Progenitor cell of endocrine pancreas (in vitro differentiated cells): ENCODE measurements at regions not wholly inside any gene's neighbourhood (a gene's known extent, or its start where the extent isn't known, plus 50 kb on each side); places are given as distances from the start of the nearest gene placed in this dataset.

Source experiments
- DNase-seq: peaks from one replicate; pipeline ENCODE4 v3.0.0; 2021; ENCODE audit warnings: low spot score; ENCODE audit not compliant: unreplicated experiment
- H3K27ac Mint-ChIP-seq: 2 replicates; pipeline ENCODE4 v1.8.0; 2021; ENCODE audit warnings: mild to moderate bottlenecking, moderate library complexity, mixed read lengths
- H3K27me3 Mint-ChIP-seq: 2 replicates; pipeline ENCODE4 v1.8.0; 2021; ENCODE audit warnings: mixed read lengths
- H3K36me3 Mint-ChIP-seq: 2 replicates; pipeline ENCODE4 v1.8.0; 2022; ENCODE audit warnings: mixed read lengths; ENCODE audit not compliant: insufficient read depth
- H3K4me1 Mint-ChIP-seq: 2 replicates; pipeline ENCODE4 v1.8.0; 2021; ENCODE audit warnings: low read depth, mixed read lengths
- H3K4me3 Mint-ChIP-seq: 2 replicates; pipeline ENCODE4 v1.8.0; 2021; ENCODE audit warnings: low read depth, mild to moderate bottlenecking, moderate library complexity, mixed read lengths
- H3K9me3 Mint-ChIP-seq: 2 replicates; pipeline ENCODE4 v1.8.0; 2021; ENCODE audit warnings: low read depth, mixed read lengths
- TF ChIP-seq, protein P1 (sequence below): fragments of 200-600 bp; sonication (generic); IDR thresholded peaks from one replicate; pipeline ENCODE4 v1.5.0; 2021; ENCODE audit warnings: antibody characterized with exemption, mild to moderate bottlenecking; ENCODE audit not compliant: unreplicated experiment

- H3K9me3 Mint-ChIP-seq: no peaks in the 10 kb centered on the region
- H3K27me3 Mint-ChIP-seq: no peaks in the 10 kb centered on the region
- H3K27ac Mint-ChIP-seq: no peak overlapping the region
- no peaks in the 10 kb centered on the region for H3K36me3 Mint-ChIP-seq
- H3K4me3 Mint-ChIP-seq: no peak overlapping the region
- H3K4me1 Mint-ChIP-seq: no peaks in the 10 kb centered on the region
- TF ChIP-seq, protein P1, sequence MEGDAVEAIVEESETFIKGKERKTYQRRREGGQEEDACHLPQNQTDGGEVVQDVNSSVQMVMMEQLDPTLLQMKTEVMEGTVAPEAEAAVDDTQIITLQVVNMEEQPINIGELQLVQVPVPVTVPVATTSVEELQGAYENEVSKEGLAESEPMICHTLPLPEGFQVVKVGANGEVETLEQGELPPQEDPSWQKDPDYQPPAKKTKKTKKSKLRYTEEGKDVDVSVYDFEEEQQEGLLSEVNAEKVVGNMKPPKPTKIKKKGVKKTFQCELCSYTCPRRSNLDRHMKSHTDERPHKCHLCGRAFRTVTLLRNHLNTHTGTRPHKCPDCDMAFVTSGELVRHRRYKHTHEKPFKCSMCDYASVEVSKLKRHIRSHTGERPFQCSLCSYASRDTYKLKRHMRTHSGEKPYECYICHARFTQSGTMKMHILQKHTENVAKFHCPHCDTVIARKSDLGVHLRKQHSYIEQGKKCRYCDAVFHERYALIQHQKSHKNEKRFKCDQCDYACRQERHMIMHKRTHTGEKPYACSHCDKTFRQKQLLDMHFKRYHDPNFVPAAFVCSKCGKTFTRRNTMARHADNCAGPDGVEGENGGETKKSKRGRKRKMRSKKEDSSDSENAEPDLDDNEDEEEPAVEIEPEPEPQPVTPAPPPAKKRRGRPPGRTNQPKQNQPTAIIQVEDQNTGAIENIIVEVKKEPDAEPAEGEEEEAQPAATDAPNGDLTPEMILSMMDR: no peak
- DNase-seq: no peak
These were observed 614.0 kb downstream of the STIM2 start for GRCh38 chr4:27474691-27475090.

GRCh38 chr4:27484216-27484615 lies 623.6 kb downstream of the STIM2 start:
- no peak for DNase-seq
- Mint-ChIP-seq H3K9me3 (no peaks in the 10 kb centered on the region), H3K27me3 (no peaks in the 10 kb centered on the region), H3K36me3 (no peaks in the 10 kb centered on the region), H3K4me3 (no peak overlapping the region), H3K27ac (no peak overlapping the region), H3K4me1 (no peaks in the 10 kb centered on the region)
- TF ChIP-seq, protein P1: no peak

DNA sequence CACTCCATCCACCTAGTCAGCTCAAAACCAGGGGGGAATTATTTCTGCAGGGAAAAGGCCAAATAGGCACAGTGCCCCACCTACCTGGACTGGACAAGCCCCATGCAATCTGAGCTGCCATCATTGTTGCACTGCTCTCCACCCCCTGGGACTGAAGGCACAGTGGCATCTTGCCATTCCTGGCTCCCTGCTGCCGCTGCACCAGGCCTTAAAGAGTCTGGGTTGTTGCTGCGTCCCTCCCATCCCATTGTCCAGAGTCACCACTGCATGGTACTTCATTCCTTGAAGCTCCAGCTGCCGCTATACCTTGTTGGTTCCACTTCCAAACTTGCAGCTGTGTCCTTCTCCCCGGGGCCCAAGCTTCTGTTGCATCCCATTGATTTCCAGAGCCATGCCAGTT lies 629.7 kb downstream of the STIM2 start:
- Mint-ChIP-seq H3K27me3 (no peaks in the 10 kb centered on the region), H3K4me1 (no peaks in the 10 kb centered on the region), H3K9me3 (no peaks in the 10 kb centered on the region), H3K27ac (no peak overlapping the region), H3K4me3 (no peak overlapping the region), H3K36me3 (no peaks in the 10 kb centered on the region)
- TF ChIP-seq, protein P1: no peak
- no peak for DNase-seq

- Mint-ChIP-seq H3K9me3 (no peaks in the 10 kb centered on the region), H3K4me3 (no peak overlapping the region), H3K27ac (no peak overlapping the region), H3K4me1 (no peaks in the 10 kb centered on the region), H3K36me3 (no peaks in the 10 kb centered on the region), H3K27me3 (no peaks in the 10 kb centered on the region)
- no peak for DNase-seq
- TF ChIP-seq, protein P1: no peak
These were observed 630.1 kb downstream of the STIM2 start for GRCh38 chr4:27490766-27491165.

DNA sequence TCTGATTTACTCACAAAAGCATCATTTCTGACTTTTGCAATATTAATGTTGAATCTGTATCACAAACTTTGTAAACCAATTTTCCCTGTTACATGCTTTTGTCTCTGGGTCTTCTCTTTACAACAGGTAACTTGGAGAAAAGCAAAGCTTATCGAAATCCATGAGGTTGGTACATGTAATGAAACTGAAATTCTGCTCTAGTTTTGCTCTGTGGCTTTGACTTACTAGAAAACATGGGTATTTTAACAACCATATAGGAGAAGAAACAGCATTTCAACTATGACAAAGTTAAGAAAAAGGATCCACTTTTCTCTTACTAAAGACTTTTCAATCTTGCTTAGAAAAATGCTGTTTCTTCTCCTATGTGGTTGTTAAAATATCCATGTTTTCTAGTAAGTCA lies 645.8 kb downstream of the STIM2 start:
- no peak for DNase-seq
- H3K27me3 Mint-ChIP-seq: no peaks in the 10 kb centered on the region
- TF ChIP-seq, protein P1: no peak
- no peak overlapping the region for H3K27ac Mint-ChIP-seq
- H3K36me3 Mint-ChIP-seq: no peaks in the 10 kb centered on the region
- no peak overlapping the region for H3K4me3 Mint-ChIP-seq
- no peaks in the 10 kb centered on the region for H3K4me1 Mint-ChIP-seq
- H3K9me3 Mint-ChIP-seq: no peaks in the 10 kb centered on the region

- DNase-seq: no peak
- Mint-ChIP-seq H3K4me1 (no peaks in the 10 kb centered on the region), H3K36me3 (no peaks in the 10 kb centered on the region), H3K27ac (no peak overlapping the region), H3K4me3 (no peak overlapping the region), H3K9me3 (no peaks in the 10 kb centered on the region), H3K27me3 (no peaks in the 10 kb centered on the region)
- TF ChIP-seq, protein P1: no peak
These were observed 654.1 kb downstream of the STIM2 start for GRCh38 chr4:27514711-27515110.
